Panc1 (cell line): ENCODE measurements at regions not wholly inside any gene's neighbourhood (a gene's known extent, or its start where the extent isn't known, plus 50 kb on each side); places are given as distances from the start of the nearest gene placed in this dataset.

Experiments
- CTCF ChIP-seq: fragments of 450-650 bp; IDR thresholded peaks from 2 replicates; pipeline ENCODE4 v1.5.1; 2017; ENCODE audit warnings: mild to moderate bottlenecking
- POLR2AphosphoS5 ChIP-seq: IDR thresholded peaks from 2 replicates; pipeline ENCODE4 v1.6.1; 2012; ENCODE audit warnings: mild to moderate bottlenecking, low read depth, low read length, moderate library complexity
- SIN3A ChIP-seq: IDR thresholded peaks from 2 replicates; pipeline ENCODE4 v1.6.1; 2012; ENCODE audit warnings: low read depth, mild to moderate bottlenecking, low read length, moderate library complexity, borderline replicate concordance; ENCODE audit not compliant: insufficient read depth
- TF ChIP-seq, protein P1 (sequence below), 2 experiments: IDR thresholded peaks; 2 replicates each; pipeline ENCODE4 v1.6.1; 2011 to 2012; ENCODE audit warnings: low read depth in 2 of 2, control low read depth in 1 of 2, low read length in 1 of 2, mild to moderate bottlenecking in 1 of 2, moderate library complexity in 1 of 2; ENCODE audit not compliant: insufficient read depth in 1 of 2

DNA sequence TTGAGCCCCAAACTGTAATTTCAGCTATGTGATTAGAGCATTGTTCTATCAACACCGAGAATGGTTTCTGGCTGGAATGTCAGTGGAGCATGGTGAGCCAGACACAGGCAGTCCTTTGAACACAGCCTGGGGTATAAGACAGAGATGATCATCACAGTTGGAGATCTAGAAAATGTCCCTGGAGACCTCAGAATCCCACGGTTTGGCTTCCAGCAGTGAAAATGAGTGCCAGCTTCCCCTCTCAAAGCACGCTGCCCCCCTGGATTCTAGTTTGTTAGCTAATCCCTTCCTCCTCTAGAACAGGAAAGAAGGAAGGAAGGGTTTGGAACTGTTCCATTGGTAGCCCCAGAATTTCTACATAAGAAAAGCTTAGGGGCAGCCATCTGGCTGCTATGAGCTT lies 59.9 kb upstream of the JAK1 start:
- TF ChIP-seq CTCF (no peak), POLR2AphosphoS5 (no peak), SIN3A (no peak)
- TF ChIP-seq, protein P1, sequence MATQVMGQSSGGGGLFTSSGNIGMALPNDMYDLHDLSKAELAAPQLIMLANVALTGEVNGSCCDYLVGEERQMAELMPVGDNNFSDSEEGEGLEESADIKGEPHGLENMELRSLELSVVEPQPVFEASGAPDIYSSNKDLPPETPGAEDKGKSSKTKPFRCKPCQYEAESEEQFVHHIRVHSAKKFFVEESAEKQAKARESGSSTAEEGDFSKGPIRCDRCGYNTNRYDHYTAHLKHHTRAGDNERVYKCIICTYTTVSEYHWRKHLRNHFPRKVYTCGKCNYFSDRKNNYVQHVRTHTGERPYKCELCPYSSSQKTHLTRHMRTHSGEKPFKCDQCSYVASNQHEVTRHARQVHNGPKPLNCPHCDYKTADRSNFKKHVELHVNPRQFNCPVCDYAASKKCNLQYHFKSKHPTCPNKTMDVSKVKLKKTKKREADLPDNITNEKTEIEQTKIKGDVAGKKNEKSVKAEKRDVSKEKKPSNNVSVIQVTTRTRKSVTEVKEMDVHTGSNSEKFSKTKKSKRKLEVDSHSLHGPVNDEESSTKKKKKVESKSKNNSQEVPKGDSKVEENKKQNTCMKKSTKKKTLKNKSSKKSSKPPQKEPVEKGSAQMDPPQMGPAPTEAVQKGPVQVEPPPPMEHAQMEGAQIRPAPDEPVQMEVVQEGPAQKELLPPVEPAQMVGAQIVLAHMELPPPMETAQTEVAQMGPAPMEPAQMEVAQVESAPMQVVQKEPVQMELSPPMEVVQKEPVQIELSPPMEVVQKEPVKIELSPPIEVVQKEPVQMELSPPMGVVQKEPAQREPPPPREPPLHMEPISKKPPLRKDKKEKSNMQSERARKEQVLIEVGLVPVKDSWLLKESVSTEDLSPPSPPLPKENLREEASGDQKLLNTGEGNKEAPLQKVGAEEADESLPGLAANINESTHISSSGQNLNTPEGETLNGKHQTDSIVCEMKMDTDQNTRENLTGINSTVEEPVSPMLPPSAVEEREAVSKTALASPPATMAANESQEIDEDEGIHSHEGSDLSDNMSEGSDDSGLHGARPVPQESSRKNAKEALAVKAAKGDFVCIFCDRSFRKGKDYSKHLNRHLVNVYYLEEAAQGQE (IDR thresholded peaks at IDR 0.05; ENCODE audit: insufficient read depth in 1 of 2, low read depth in 2 of 2, low read length in 1 of 2) = no peak
